ENCODE measurements at regions not wholly inside any gene's neighbourhood (a gene's known extent, or its start where the extent isn't known, plus 50 kb on each side); places are given as distances from the start of the nearest gene placed in this dataset.
A peak's percentile ranks its signal among the peaks of the same experiment; 100 is the strongest.
"Not testable (repeated sequence)": the region's sequence is repeated elsewhere in the genome, so short reads cannot be mapped to it uniquely, and the experiment has no call there.

DNA sequence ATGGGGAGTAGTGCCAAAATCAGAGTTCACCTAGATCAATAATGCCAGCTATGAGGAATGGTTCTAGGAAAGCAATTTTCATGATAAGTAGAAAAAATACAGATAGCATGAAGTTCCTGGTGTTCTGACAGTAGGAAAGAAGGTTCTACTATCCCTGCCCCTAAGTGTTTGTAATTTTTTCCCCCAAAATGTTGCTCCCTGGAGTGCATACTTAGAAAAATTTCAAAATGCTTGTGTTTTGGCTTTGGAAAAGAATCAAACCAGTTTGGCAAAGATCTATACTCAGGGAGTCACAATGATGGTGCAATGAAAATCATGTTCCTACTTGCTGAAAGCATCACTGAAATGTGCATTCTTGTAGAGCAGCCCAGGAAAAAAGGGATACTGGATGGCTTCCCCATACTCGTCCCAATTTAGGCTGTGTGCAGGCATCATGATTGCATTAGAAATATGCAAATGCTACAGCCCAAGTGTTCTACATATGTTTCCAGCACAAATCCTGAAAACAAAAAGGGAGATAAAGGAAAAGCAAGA lies 74.7 kb downstream of the LPAR4 start:
- Histone ChIP-seq H3K27me3 (replicated peaks in 2 of 5; ENCODE audit: control insufficient read depth in 4 of 5, insufficient read depth in 5 of 5, low read length in 4 of 5) (no peaks in the 10 kb centered on the region), H3K27ac (ENCODE audit: insufficient read depth in 1 of 2, low read depth in 1 of 2, low read length in 2 of 2, poor library complexity in 1 of 2, severe bottlenecking in 2 of 2) (no peak overlapping the region), H3K9me3 (ENCODE audit: control extremely low read depth in 1 of 5, control insufficient read depth in 4 of 5, insufficient read depth in 2 of 5, low read depth in 1 of 5, low read length in 4 of 5) (peaks cover 0 to 4% (median 0%) of the 10 kb centered on the region in 5 experiments), H3K4me1 (ENCODE audit: control extremely low read depth in 1 of 4, control insufficient read depth in 4 of 4, insufficient read depth in 4 of 4, low read length in 3 of 4) (no peaks in the 10 kb centered on the region), H3K4me3 (ENCODE audit: control insufficient read depth in 1 of 7, extremely low read depth in 1 of 7, insufficient read depth in 4 of 7, low read depth in 2 of 7, low read length in 6 of 7) (no peak overlapping the region), H3K36me3 (ENCODE audit: control insufficient read depth in 4 of 4, insufficient read depth in 4 of 4, low read length in 3 of 4) (no peaks in the 10 kb centered on the region)
- ChIA-PET POLR2A (no interaction called here), CTCF (no interaction called here)
- no CpG with 5 or more reads among the region's 1 CpG for WGBS (ENCODE audit: insufficient coverage)
- no peak for DNase-seq

DNA sequence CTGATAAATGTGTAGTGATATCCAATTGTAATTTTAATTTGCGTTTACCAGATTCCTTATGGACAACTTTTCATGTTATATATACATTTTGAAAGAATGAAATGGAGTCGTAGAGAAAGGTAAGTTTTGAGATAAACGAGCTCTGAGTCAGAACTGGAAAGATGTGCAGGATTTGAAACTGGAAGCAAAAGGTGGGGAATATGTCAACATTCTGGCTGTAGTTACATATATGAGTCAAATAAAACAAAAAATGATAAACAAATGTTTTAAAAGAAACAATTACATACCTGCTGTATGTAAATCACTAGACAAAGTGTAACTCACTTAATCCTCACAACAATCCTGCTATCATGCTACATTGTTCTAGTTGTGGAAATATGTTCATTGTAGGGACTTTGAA lies 84.0 kb downstream of the LPAR4 start:
- Histone ChIP-seq H3K27me3 (replicated peaks in 2 of 5; ENCODE audit: control insufficient read depth in 4 of 5, insufficient read depth in 5 of 5, low read length in 4 of 5) (no peaks in the 10 kb centered on the region), H3K9me3 (ENCODE audit: control extremely low read depth in 1 of 5, control insufficient read depth in 4 of 5, insufficient read depth in 2 of 5, low read depth in 1 of 5, low read length in 4 of 5) (no peaks in the 10 kb centered on the region), H3K4me3 (ENCODE audit: control insufficient read depth in 1 of 7, extremely low read depth in 1 of 7, insufficient read depth in 4 of 7, low read depth in 2 of 7, low read length in 6 of 7) (no peak overlapping the region), H3K4me1 (ENCODE audit: control extremely low read depth in 1 of 4, control insufficient read depth in 4 of 4, insufficient read depth in 4 of 4, low read length in 3 of 4) (no peaks in the 10 kb centered on the region), H3K36me3 (ENCODE audit: control insufficient read depth in 4 of 4, insufficient read depth in 4 of 4, low read length in 3 of 4) (no peaks in the 10 kb centered on the region), H3K27ac (ENCODE audit: insufficient read depth in 1 of 2, low read depth in 1 of 2, low read length in 2 of 2, poor library complexity in 1 of 2, severe bottlenecking in 2 of 2) (no peak overlapping the region)
- WGBS (ENCODE audit: insufficient coverage): no CpG with 5 or more reads among the region's 3 CpGs
- CTCF ChIA-PET: no interaction called here
- POLR2A ChIA-PET: no interaction called here
- no peak for DNase-seq

DNA sequence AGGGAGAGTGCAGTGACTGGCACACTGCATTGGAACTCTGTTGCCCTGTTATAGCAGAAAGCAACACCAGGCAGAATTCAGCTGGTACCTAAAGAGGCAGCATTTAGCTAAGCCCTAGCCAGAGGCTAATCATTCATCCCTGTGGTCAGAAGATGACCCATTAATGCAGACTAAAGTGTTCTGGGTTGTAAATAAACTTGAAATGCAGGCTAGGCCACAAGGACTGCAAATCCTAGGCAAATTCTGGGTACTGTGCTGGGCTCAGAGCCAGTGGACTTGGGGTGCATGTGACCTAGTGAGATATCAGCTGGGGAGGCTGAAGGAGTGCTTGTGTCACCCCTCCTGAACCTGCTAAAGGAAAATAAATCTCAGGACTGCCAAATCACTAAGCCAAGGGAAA lies 91.2 kb downstream of the LPAR4 start:
- no peak for DNase-seq
- POLR2A ChIA-PET: no interaction called here

DNA sequence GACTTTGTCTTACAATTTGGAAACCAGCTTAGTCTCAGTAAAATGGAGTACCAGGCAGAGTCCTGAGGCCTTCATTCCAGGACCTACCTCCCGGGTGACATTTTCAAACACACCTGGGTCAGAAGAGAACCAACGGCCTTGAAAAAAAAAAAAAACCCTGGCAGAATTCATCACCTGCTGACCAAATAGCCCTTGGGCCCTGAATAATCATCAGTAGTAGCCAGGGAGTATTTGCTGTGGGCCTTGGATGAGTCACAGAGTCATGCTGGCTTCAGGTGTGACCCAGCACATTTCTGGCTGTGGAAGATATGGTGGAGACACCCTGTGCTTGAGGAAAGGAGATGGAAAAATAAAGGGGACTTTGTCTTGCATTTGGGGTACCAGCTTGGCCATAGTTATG lies 92.2 kb downstream of the LPAR4 start:
- Histone ChIP-seq H3K27me3 (replicated peaks in 2 of 5; ENCODE audit: control insufficient read depth in 4 of 5, insufficient read depth in 5 of 5, low read length in 4 of 5) (peaks cover 0 to 4% (median 0%) of the 10 kb centered on the region in 5 experiments), H3K36me3 (ENCODE audit: control insufficient read depth in 4 of 4, insufficient read depth in 4 of 4, low read length in 3 of 4) (no peaks in the 10 kb centered on the region), H3K27ac (ENCODE audit: insufficient read depth in 1 of 2, low read depth in 1 of 2, low read length in 2 of 2, poor library complexity in 1 of 2, severe bottlenecking in 2 of 2) (no peak overlapping the region), H3K4me3 (ENCODE audit: control insufficient read depth in 1 of 7, extremely low read depth in 1 of 7, insufficient read depth in 4 of 7, low read depth in 2 of 7, low read length in 6 of 7) (no peak overlapping the region), H3K9me3 (ENCODE audit: control extremely low read depth in 1 of 5, control insufficient read depth in 4 of 5, insufficient read depth in 2 of 5, low read depth in 1 of 5, low read length in 4 of 5) (no peaks in the 10 kb centered on the region), H3K4me1 (ENCODE audit: control extremely low read depth in 1 of 4, control insufficient read depth in 4 of 4, insufficient read depth in 4 of 4, low read length in 3 of 4) (no peaks in the 10 kb centered on the region)
- DNase-seq: no peak
- WGBS (ENCODE audit: insufficient coverage): no CpG with 5 or more reads among the region's 2 CpGs
- ChIA-PET POLR2A (no interaction called here), CTCF (no interaction called here)

More for the DNA sequence above, 91.2 kb downstream of the LPAR4 start:
- Histone ChIP-seq H3K27me3 (replicated peaks in 2 of 5; ENCODE audit: control insufficient read depth in 4 of 5, insufficient read depth in 5 of 5, low read length in 4 of 5) (peaks cover 0 to 4% (median 0%) of the 10 kb centered on the region in 5 experiments), H3K36me3 (ENCODE audit: control insufficient read depth in 4 of 4, insufficient read depth in 4 of 4, low read length in 3 of 4) (no peaks in the 10 kb centered on the region), H3K4me3 (ENCODE audit: control insufficient read depth in 1 of 7, extremely low read depth in 1 of 7, insufficient read depth in 4 of 7, low read depth in 2 of 7, low read length in 6 of 7) (no peak overlapping the region), H3K27ac (ENCODE audit: insufficient read depth in 1 of 2, low read depth in 1 of 2, low read length in 2 of 2, poor library complexity in 1 of 2, severe bottlenecking in 2 of 2) (no peak overlapping the region), H3K9me3 (ENCODE audit: control extremely low read depth in 1 of 5, control insufficient read depth in 4 of 5, insufficient read depth in 2 of 5, low read depth in 1 of 5, low read length in 4 of 5) (no peaks in the 10 kb centered on the region), H3K4me1 (ENCODE audit: control extremely low read depth in 1 of 4, control insufficient read depth in 4 of 4, insufficient read depth in 4 of 4, low read length in 3 of 4) (no peaks in the 10 kb centered on the region)
- CTCF ChIA-PET: no interaction called here

DNA sequence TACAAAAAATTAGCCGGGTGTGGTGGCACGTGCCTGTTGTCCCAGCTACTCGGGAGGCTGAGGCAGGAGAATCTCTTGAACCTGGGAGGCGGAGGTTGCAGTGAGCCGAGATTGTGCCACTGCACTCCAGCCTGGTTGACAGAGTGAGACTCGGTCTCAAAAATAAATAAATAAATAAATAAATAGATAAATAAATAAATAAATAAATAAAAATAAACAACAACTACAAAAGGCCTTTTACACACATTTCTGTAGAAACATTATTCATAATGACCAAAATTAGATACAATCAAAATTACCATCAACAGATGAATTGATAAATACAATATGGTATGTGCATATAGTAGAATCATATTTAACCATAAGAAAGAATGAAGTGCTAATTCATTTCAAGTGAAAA lies 96.7 kb downstream of the LPAR4 start:
- WGBS (ENCODE audit: insufficient coverage): 95% methylated on average over 3 of the region's 6 CpGs
- H3K27me3 ChIP-seq (replicated peaks in 2 of 5; ENCODE audit: control insufficient read depth in 4 of 5, insufficient read depth in 5 of 5, low read length in 4 of 5); DNase-seq; CTCF ChIA-PET; H3K9me3 ChIP-seq (ENCODE audit: control extremely low read depth in 1 of 5, control insufficient read depth in 4 of 5, insufficient read depth in 2 of 5, low read depth in 1 of 5, low read length in 4 of 5); H3K4me1 ChIP-seq (ENCODE audit: control extremely low read depth in 1 of 4, control insufficient read depth in 4 of 4, insufficient read depth in 4 of 4, low read length in 3 of 4); H3K27ac ChIP-seq (ENCODE audit: insufficient read depth in 1 of 2, low read depth in 1 of 2, low read length in 2 of 2, poor library complexity in 1 of 2, severe bottlenecking in 2 of 2); H3K36me3 ChIP-seq (ENCODE audit: control insufficient read depth in 4 of 4, insufficient read depth in 4 of 4, low read length in 3 of 4); POLR2A ChIA-PET; H3K4me3 ChIP-seq (ENCODE audit: control insufficient read depth in 1 of 7, extremely low read depth in 1 of 7, insufficient read depth in 4 of 7, low read depth in 2 of 7, low read length in 6 of 7): not testable (repeated sequence)

DNA sequence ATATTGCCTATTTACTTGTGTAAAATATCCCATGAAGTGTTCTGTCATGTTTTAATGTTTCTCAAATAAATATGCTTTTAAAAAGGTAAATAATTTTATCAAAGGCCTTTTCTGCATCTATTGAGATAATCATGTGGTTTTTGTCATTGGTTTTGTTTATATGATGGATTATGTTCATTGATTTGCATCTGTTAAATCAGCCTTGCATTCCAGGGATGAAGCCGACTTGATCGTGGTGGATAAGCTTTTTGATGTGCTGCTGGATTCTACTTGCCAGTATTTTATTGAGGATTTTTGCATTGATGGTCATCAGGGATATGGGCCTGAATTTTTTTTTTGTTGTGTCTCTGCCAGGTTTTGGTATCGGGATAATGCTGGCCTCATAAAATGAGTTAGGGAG lies 63.9 kb upstream of the P2RY10 start:
- POLR2A ChIA-PET; H3K27ac ChIP-seq (ENCODE audit: insufficient read depth in 1 of 2, low read depth in 1 of 2, low read length in 2 of 2, poor library complexity in 1 of 2, severe bottlenecking in 2 of 2): not testable (repeated sequence)
- 90% methylated on average over 2 of the region's 3 CpGs for WGBS (ENCODE audit: insufficient coverage)

DNA sequence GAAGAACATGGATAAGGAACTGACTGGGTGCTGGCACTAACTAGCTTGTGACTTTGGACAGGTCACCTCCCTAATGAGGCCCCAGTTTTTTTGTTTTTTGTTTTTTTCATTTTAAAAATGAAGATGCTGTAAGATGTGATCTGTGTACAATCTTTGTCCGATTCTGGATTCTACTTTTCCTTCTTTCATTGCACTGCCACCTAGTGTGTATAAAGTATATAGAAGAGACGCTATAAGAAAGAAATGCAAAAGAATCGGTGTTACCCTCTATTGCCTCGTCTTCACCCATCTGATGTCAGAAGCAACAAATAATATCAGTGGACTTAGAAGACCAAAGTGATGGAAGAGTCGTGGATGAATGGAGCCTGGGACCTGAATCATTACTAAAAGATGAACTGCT lies 58.6 kb upstream of the P2RY10 start:
- POLR2A ChIA-PET: interaction anchor here (0.5 kb wide), 1 partner anchor 95 kb away, joined by 3 read pairs; no protein-coding TSS in a partner anchor
- no peaks in the 10 kb centered on the region for H3K27me3 ChIP-seq (replicated peaks in 2 of 5; ENCODE audit: control insufficient read depth in 4 of 5, insufficient read depth in 5 of 5, low read length in 4 of 5)
- no peaks in the 10 kb centered on the region for H3K36me3 ChIP-seq (ENCODE audit: control insufficient read depth in 4 of 4, insufficient read depth in 4 of 4, low read length in 3 of 4)
- no peak overlapping the region for H3K27ac ChIP-seq (ENCODE audit: insufficient read depth in 1 of 2, low read depth in 1 of 2, low read length in 2 of 2, poor library complexity in 1 of 2, severe bottlenecking in 2 of 2)
- CTCF ChIA-PET: interaction anchor here (1.0 kb wide), 1 partner anchor 64 kb away, joined by 3 read pairs; no protein-coding TSS in a partner anchor
- no peak overlapping the region for H3K4me3 ChIP-seq (ENCODE audit: control insufficient read depth in 1 of 7, extremely low read depth in 1 of 7, insufficient read depth in 4 of 7, low read depth in 2 of 7, low read length in 6 of 7)
- H3K4me1 ChIP-seq (ENCODE audit: control extremely low read depth in 1 of 4, control insufficient read depth in 4 of 4, insufficient read depth in 4 of 4, low read length in 3 of 4): no peaks in the 10 kb centered on the region
- 40% methylated on average over 1 of the region's 5 CpGs for WGBS (ENCODE audit: insufficient coverage)
- peak; percentile 4 to 46 (median 30) for DNase-seq
- H3K9me3 ChIP-seq (ENCODE audit: control extremely low read depth in 1 of 5, control insufficient read depth in 4 of 5, insufficient read depth in 2 of 5, low read depth in 1 of 5, low read length in 4 of 5): no peaks in the 10 kb centered on the region

More for the DNA sequence above, 63.9 kb upstream of the P2RY10 start:
- H3K4me3 ChIP-seq (ENCODE audit: control insufficient read depth in 1 of 7, extremely low read depth in 1 of 7, insufficient read depth in 4 of 7, low read depth in 2 of 7, low read length in 6 of 7); H3K27me3 ChIP-seq (replicated peaks in 2 of 5; ENCODE audit: control insufficient read depth in 4 of 5, insufficient read depth in 5 of 5, low read length in 4 of 5); H3K9me3 ChIP-seq (ENCODE audit: control extremely low read depth in 1 of 5, control insufficient read depth in 4 of 5, insufficient read depth in 2 of 5, low read depth in 1 of 5, low read length in 4 of 5); H3K36me3 ChIP-seq (ENCODE audit: control insufficient read depth in 4 of 4, insufficient read depth in 4 of 4, low read length in 3 of 4); CTCF ChIA-PET; H3K4me1 ChIP-seq (ENCODE audit: control extremely low read depth in 1 of 4, control insufficient read depth in 4 of 4, insufficient read depth in 4 of 4, low read length in 3 of 4); DNase-seq: not testable (repeated sequence)

Measured in common myeloid progenitor, CD34-positive (primary cell).